Tibial nerve (tissue), 4 donors: ENCODE measurements at regions not wholly inside any gene's neighbourhood (a gene's known extent, or its start where the extent isn't known, plus 50 kb on each side); places are given as distances from the start of the nearest gene placed in this dataset.

ENCODE experiments used
- DNase-seq, 2 donors: peaks; one replicate each; pipeline ENCODE4 v3.0.0-alpha.2; 2019; ENCODE audit warnings: low spot score in 2 of 2
- H3K27ac ChIP-seq, 4 donors: fragments of 200-600 bp; sonication (generic) in 3 of 4; one replicate each; pipeline ENCODE4 v1.5.1; 2017 to 2019; ENCODE audit warnings: mild to moderate bottlenecking in 1 of 4
- H3K27me3 ChIP-seq, 2 donors: fragments of 200-600 bp; sonication (generic) in 1 of 2; one replicate each; pipeline versions ENCODE4 v1.5.1 to v1.6.0; 2017 to 2019
- H3K36me3 ChIP-seq, 3 donors: fragments of 200-600 bp; sonication (generic); one replicate each; pipeline ENCODE4 v1.5.1; 2018 to 2019
- H3K4me1 ChIP-seq, 4 donors: fragments of 200-600 bp; sonication (generic) in 3 of 4; one replicate each; pipeline ENCODE4 v1.5.1; 2017 to 2019
- H3K4me3 ChIP-seq, 4 donors: fragments of 200-600 bp; sonication (generic) in 3 of 4; one replicate each; pipeline ENCODE4 v1.5.1; 2017 to 2019; ENCODE audit warnings: mild to moderate bottlenecking in 1 of 4, moderate library complexity in 1 of 4
- H3K9me3 ChIP-seq, 4 donors: fragments of 200-600 bp; sonication (generic) in 3 of 4; one replicate each; pipeline ENCODE4 v1.5.1; 2017 to 2019
- EP300 ChIP-seq, 2 donors: sonication (generic); formaldehyde crosslinking; IDR thresholded peaks; one replicate each; pipeline ENCODE4 v1.6.1; 2017; ENCODE audit warnings: antibody characterized with exemption in 2 of 2, mild to moderate bottlenecking in 1 of 2
- POLR2A ChIP-seq, 2 donors: fragments of 450-650 bp; IDR thresholded peaks; one replicate each; pipeline ENCODE4 v1.6.1; 2017; ENCODE audit warnings: antibody characterized with exemption in 2 of 2, mild to moderate bottlenecking in 2 of 2, moderate library complexity in 2 of 2
- WGBS, 2 donors: methylation state at CpG; one replicate each; pipeline ENCODE4 v1.1.5; 2018; 5-methylcytosine and 5-hydroxymethylcytosine counted together
- TF ChIP-seq, protein P1 (sequence below), 5 experiments: fragments of 200-600 bp in 3 of 5; fragments of 450-650 bp in 2 of 5; sonication (generic) in 3 of 5; IDR thresholded peaks; one replicate each; pipeline ENCODE4 v1.5.1; 2016 to 2019; ENCODE audit warnings: antibody characterized with exemption in 5 of 5, mild to moderate bottlenecking in 3 of 5, moderate library complexity in 2 of 5

DNA sequence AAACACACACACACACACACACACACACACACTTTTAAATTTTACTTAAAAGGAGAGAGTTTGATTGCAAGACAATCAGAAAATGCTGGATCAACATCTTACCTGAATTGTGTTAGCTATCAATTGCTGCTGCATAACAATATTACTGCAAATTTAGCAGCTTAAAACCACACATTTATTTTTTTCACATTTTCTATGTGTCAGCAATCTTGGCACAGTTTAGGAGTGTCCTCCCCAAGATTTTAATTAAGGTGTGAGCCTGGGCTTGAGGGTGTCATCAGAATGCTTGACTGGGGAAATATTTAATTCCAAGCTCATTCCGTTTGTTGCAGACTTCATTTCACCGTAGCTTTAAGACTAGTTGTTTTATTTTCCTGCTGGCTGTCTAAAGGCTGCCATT lies 431.0 kb upstream of the GJE1 start:
- WGBS, 2 donors, result 86% methylated on average over 2 of the region's 2 CpGs
- Histone ChIP-seq H3K27ac (no peak overlapping the region), H3K9me3 (no peaks in the 10 kb centered on the region), H3K27me3 (no peaks in the 10 kb centered on the region), H3K36me3 (no peaks in the 10 kb centered on the region), H3K4me3 (no peak overlapping the region), H3K4me1 (no peaks in the 10 kb centered on the region)
- TF ChIP-seq POLR2A (IDR thresholded peaks at IDR 0.05) (no peak), EP300 (IDR thresholded peaks at IDR 0.05) (no peak)
- TF ChIP-seq, protein P1, sequence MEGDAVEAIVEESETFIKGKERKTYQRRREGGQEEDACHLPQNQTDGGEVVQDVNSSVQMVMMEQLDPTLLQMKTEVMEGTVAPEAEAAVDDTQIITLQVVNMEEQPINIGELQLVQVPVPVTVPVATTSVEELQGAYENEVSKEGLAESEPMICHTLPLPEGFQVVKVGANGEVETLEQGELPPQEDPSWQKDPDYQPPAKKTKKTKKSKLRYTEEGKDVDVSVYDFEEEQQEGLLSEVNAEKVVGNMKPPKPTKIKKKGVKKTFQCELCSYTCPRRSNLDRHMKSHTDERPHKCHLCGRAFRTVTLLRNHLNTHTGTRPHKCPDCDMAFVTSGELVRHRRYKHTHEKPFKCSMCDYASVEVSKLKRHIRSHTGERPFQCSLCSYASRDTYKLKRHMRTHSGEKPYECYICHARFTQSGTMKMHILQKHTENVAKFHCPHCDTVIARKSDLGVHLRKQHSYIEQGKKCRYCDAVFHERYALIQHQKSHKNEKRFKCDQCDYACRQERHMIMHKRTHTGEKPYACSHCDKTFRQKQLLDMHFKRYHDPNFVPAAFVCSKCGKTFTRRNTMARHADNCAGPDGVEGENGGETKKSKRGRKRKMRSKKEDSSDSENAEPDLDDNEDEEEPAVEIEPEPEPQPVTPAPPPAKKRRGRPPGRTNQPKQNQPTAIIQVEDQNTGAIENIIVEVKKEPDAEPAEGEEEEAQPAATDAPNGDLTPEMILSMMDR (IDR thresholded peaks at IDR 0.05), result no peak
- no peak for DNase-seq

DNA sequence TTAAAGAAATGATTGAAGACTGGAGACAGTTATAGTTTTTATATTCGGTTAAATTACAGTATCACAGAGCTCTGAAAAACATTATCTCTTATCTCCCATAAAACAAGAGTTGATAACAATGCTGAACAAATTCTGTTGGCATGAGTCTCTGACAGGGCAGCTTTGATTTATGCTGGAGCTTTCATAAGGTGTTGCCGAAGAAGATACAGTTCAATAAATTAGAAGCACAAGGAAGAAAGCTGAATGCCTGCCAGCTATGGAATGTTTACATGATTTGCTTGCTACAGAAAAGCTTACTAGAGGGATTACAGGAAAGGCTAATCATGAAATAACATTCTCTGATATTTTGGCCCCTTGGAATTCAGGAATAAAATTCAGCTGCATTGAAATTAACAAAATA lies 431.9 kb upstream of the GJE1 start:
- WGBS, 2 donors, result 42 to 61% methylated on average over 2 of the region's 2 CpGs
- Histone ChIP-seq H3K27ac (no peak overlapping the region), H3K9me3 (no peaks in the 10 kb centered on the region), H3K4me1 (no peaks in the 10 kb centered on the region), H3K4me3 (no peak overlapping the region), H3K27me3 (no peaks in the 10 kb centered on the region), H3K36me3 (no peaks in the 10 kb centered on the region)
- TF ChIP-seq, protein P1 (IDR thresholded peaks at IDR 0.05), result no peak
- no peak for TF ChIP-seq POLR2A (IDR thresholded peaks at IDR 0.05)
- no peak for TF ChIP-seq EP300 (IDR thresholded peaks at IDR 0.05)
- no peak for DNase-seq

DNA sequence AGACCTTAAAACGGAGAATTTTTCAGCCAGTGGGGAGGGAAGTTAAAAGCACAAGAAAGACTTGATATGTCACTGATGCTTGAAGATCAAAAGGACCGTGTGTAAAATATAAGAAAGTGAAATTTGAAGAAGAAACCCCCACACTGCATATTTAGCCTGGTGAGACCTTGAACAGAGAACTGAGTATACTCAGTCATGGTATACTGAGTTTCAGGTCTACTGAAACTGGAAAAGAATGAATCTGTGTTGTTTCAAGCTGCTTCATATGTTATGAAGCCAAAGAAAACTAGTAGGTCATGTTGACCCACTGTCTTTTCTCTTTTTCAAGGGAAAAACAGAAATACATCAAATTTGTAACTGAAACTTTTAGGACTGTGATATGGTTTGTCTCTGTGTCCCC lies 443.8 kb upstream of the GJE1 start:
- Histone ChIP-seq H3K4me1 (no peaks in the 10 kb centered on the region), H3K27ac (no peak overlapping the region), H3K9me3 (no peaks in the 10 kb centered on the region), H3K36me3 (no peaks in the 10 kb centered on the region), H3K27me3 (no peaks in the 10 kb centered on the region), H3K4me3 (no peak overlapping the region)
- TF ChIP-seq EP300 (IDR thresholded peaks at IDR 0.05) (no peak), POLR2A (IDR thresholded peaks at IDR 0.05) (no peak)
- TF ChIP-seq, protein P1 (IDR thresholded peaks at IDR 0.05), result no peak
- WGBS, 2 donors, result 78 to 85% methylated on average over 2 of the region's 2 CpGs
- no peak for DNase-seq

- Histone ChIP-seq H3K9me3 (no peaks in the 10 kb centered on the region), H3K36me3 (no peaks in the 10 kb centered on the region), H3K27me3 (no peaks in the 10 kb centered on the region), H3K4me1 (no peaks in the 10 kb centered on the region), H3K27ac (no peak overlapping the region), H3K4me3 (no peak overlapping the region)
- 37 to 84% methylated on average over 1 of the region's 1 CpG for WGBS, 2 donors
- no peak for DNase-seq
- TF ChIP-seq, protein P1 (IDR thresholded peaks at IDR 0.05), result no peak
- no peak for TF ChIP-seq POLR2A (IDR thresholded peaks at IDR 0.05)
- TF ChIP-seq EP300 (IDR thresholded peaks at IDR 0.05), result no peak
These were observed 447.3 kb upstream of the GJE1 start for GRCh38 chr6:141685416-141685815.

- no peak overlapping the region for H3K27ac ChIP-seq
- DNase-seq, result no peak
- H3K36me3 ChIP-seq, result no peaks in the 10 kb centered on the region
- no peaks in the 10 kb centered on the region for H3K9me3 ChIP-seq
- no peaks in the 10 kb centered on the region for H3K4me1 ChIP-seq
- TF ChIP-seq, protein P1 (IDR thresholded peaks at IDR 0.05), result no peak
- no peak for TF ChIP-seq EP300 (IDR thresholded peaks at IDR 0.05)
- no peak for TF ChIP-seq POLR2A (IDR thresholded peaks at IDR 0.05)
- no peak overlapping the region for H3K4me3 ChIP-seq
- H3K27me3 ChIP-seq, result no peaks in the 10 kb centered on the region
These were observed 450.3 kb upstream of the GJE1 start for GRCh38 chr6:141682391-141682790.
